DND-41 (cell line): ENCODE measurements at regions not wholly inside any gene's neighbourhood (a gene's known extent, or its start where the extent isn't known, plus 50 kb on each side); places are given as distances from the start of the nearest gene placed in this dataset.

Source experiments
- ATAC-seq: fragments of 200-7000 bp; cut with Tn5 transposase; 3 replicates; pipeline ENCODE4 v1.9.1; 2021; ENCODE audit warnings: low read depth; ENCODE audit not compliant: insufficient read depth
- DNase-seq: peaks from one replicate; pipeline ENCODE4 v3.0.0-alpha.2; 2020
- H2AFZ ChIP-seq: 2 replicates; pipeline ENCODE4 v1.6.0; 2012; ENCODE audit warnings: low read depth, low read length
- H3K27ac ChIP-seq: 2 replicates; pipeline ENCODE4 v1.5.1; 2012; ENCODE audit warnings: low read length, inconsistent platforms
- H3K27me3 ChIP-seq: fragments of 200-600 bp; sonication (generic); 2 replicates; pipeline ENCODE4 v1.6.0; 2012; ENCODE audit warnings: low read length, mild to moderate bottlenecking, inconsistent platforms; ENCODE audit not compliant: insufficient read depth, poor library complexity
- H3K36me3 ChIP-seq: 2 replicates; pipeline ENCODE4 v1.5.1; 2012; ENCODE audit warnings: low read length, inconsistent platforms; ENCODE audit not compliant: insufficient read depth
- H3K4me1 ChIP-seq: 2 replicates; pipeline ENCODE4 v1.5.1; 2012; ENCODE audit warnings: mild to moderate bottlenecking, low read length; ENCODE audit not compliant: insufficient read depth
- H3K4me2 ChIP-seq: 2 replicates; pipeline ENCODE4 v1.6.0; 2012; ENCODE audit warnings: mild to moderate bottlenecking, moderate library complexity, low read length, inconsistent platforms; ENCODE audit not compliant: insufficient read depth
- H3K4me3 ChIP-seq, 2 experiments: fragments of 200-600 bp in 1 of 2; shearing (Covaris generic) in 1 of 2; 2 replicates each; pipeline ENCODE4 v1.5.1; 2012 to 2016; ENCODE audit warnings: inconsistent platforms in 2 of 2, low read length in 2 of 2, mild to moderate bottlenecking in 2 of 2, low read depth in 1 of 2, moderate library complexity in 1 of 2
- H3K79me2 ChIP-seq: 2 replicates; pipeline ENCODE4 v1.6.0; 2012; ENCODE audit warnings: low read length, inconsistent platforms; ENCODE audit not compliant: insufficient read depth
- H3K9ac ChIP-seq: 2 replicates; pipeline ENCODE4 v1.6.0; 2012; ENCODE audit warnings: low read depth, mild to moderate bottlenecking, inconsistent platforms, low read length, moderate library complexity
- H3K9me3 ChIP-seq: 2 replicates; pipeline ENCODE4 v1.5.1; 2012; ENCODE audit warnings: low read length, moderate library complexity, mild to moderate bottlenecking, inconsistent platforms; ENCODE audit not compliant: insufficient read depth, severe bottlenecking
- H4K20me1 ChIP-seq: 2 replicates; pipeline ENCODE4 v1.6.0; 2012; ENCODE audit warnings: low read length; ENCODE audit not compliant: insufficient read depth
- CTCF ChIP-seq: IDR thresholded peaks from 2 replicates; pipeline ENCODE4 v1.5.1; 2012; ENCODE audit warnings: borderline replicate concordance, low read length, moderate library complexity, mild to moderate bottlenecking; ENCODE audit not compliant: poor library complexity, severe bottlenecking; ENCODE audit errors: extremely low read depth
- EZH2 ChIP-seq: IDR thresholded peaks from 3 replicates; pipeline ENCODE4 v1.6.1; 2012; ENCODE audit warnings: borderline replicate concordance, low read depth, mild to moderate bottlenecking, moderate library complexity, low read length, inconsistent platforms; ENCODE audit not compliant: severe bottlenecking

- Histone ChIP-seq H3K79me2 (no peaks in the 10 kb centered on the region), H3K27me3 (peaks cover 2% of the 10 kb centered on the region), H3K9me3 (no peaks in the 10 kb centered on the region), H3K4me3 (no peak overlapping the region), H3K27ac (no peak overlapping the region), H3K9ac (no peak overlapping the region), H2AFZ (no peak overlapping the region), H3K4me2 (no peak overlapping the region), H4K20me1 (peaks cover 11% of the 10 kb centered on the region), H3K4me1 (no peaks in the 10 kb centered on the region), H3K36me3 (no peaks in the 10 kb centered on the region)
- no peak for ATAC-seq
- no peak for TF ChIP-seq EZH2
- no peak for TF ChIP-seq CTCF
- DNase-seq: no peak
Measured at GRCh38 chr1:37244815-37245214, 210.5 kb upstream of the GRIK3 start.

GRCh38 chr1:37246631-37247030 is 212.3 kb upstream of the GRIK3 start:
- Histone ChIP-seq H3K9ac (no peak overlapping the region), H3K27ac (no peak overlapping the region), H4K20me1 (peaks cover 10% of the 10 kb centered on the region), H2AFZ (no peak overlapping the region), H3K36me3 (no peaks in the 10 kb centered on the region), H3K27me3 (peaks cover 2% of the 10 kb centered on the region), H3K9me3 (no peaks in the 10 kb centered on the region), H3K79me2 (no peaks in the 10 kb centered on the region), H3K4me1 (no peaks in the 10 kb centered on the region), H3K4me2 (no peak overlapping the region), H3K4me3 (no peak overlapping the region)
- DNase-seq (no peak), ATAC-seq (no peak)
- no peak for TF ChIP-seq EZH2
- no peak for TF ChIP-seq CTCF

- Histone ChIP-seq H3K9me3 (no peaks in the 10 kb centered on the region), H3K4me3 (no peak overlapping the region), H3K4me1 (no peaks in the 10 kb centered on the region), H3K27ac (no peak overlapping the region), H4K20me1 (peaks cover 14% of the 10 kb centered on the region), H3K79me2 (no peaks in the 10 kb centered on the region), H3K9ac (no peak overlapping the region), H3K4me2 (no peak overlapping the region), H2AFZ (no peak overlapping the region), H3K27me3 (no peaks in the 10 kb centered on the region), H3K36me3 (no peaks in the 10 kb centered on the region)
- DNase-seq: no peak
- no peak for ATAC-seq
- TF ChIP-seq EZH2 (no peak), CTCF (no peak)
Measured at GRCh38 chr1:37250371-37250770, 216.1 kb upstream of the GRIK3 start.
